Epithelial cell of proximal tubule (primary cell): ENCODE measurements at regions not wholly inside any gene's neighbourhood (a gene's known extent, or its start where the extent isn't known, plus 50 kb on each side); places are given as distances from the start of the nearest gene placed in this dataset.

Source experiments
- DNase-seq: peaks from one replicate; pipeline ENCODE4 v3.0.0-alpha.2; 2011; ENCODE audit warnings: low read depth
- H3K4me3 ChIP-seq: 2 replicates; pipeline ENCODE4 v1.5.1; 2011; ENCODE audit warnings: low read depth, mild to moderate bottlenecking, low read length
- CTCF ChIP-seq: conservative IDR thresholded peaks from 2 replicates; pipeline ENCODE4 v1.5.1; 2012; ENCODE audit warnings: low read depth, mild to moderate bottlenecking, low read length

- TF ChIP-seq CTCF = no peak
- no peak overlapping the region for H3K4me3 ChIP-seq
- DNase-seq = no peak
Measured at GRCh38 chr2:181158427-181158826, 178.0 kb downstream of the UBE2E3 start.

- no peak for TF ChIP-seq CTCF
- H3K4me3 ChIP-seq = no peak overlapping the region
- DNase-seq = no peak
Measured at GRCh38 chr2:181161615-181162014, 181.2 kb downstream of the UBE2E3 start.

- no peak for TF ChIP-seq CTCF
- DNase-seq = no peak
- H3K4me3 ChIP-seq = no peak overlapping the region
Measured at GRCh38 chr2:181163139-181163538, 182.7 kb downstream of the UBE2E3 start.

- DNase-seq = no peak
- TF ChIP-seq CTCF = no peak
- H3K4me3 ChIP-seq = no peak overlapping the region
Measured at GRCh38 chr2:181163691-181164090, 183.3 kb downstream of the UBE2E3 start.

GRCh38 chr2:181164699-181165098 lies 184.3 kb downstream of the UBE2E3 start:
- no peak overlapping the region for H3K4me3 ChIP-seq
- no peak for TF ChIP-seq CTCF
- no peak for DNase-seq

- H3K4me3 ChIP-seq = no peak overlapping the region
- DNase-seq = no peak
Measured at GRCh38 chr2:181165199-181165868, 184.9 kb downstream of the UBE2E3 start.

More at GRCh38 chr2:181165199-181165868, 184.9 kb downstream of the UBE2E3 start:
- no peak for TF ChIP-seq CTCF
